Brain microvascular endothelial cell (primary cell): ENCODE measurements at regions not wholly inside any gene's neighbourhood (a gene's known extent, or its start where the extent isn't known, plus 50 kb on each side); places are given as distances from the start of the nearest gene placed in this dataset.

Source experiments
- DNase-seq: peaks from one replicate; pipeline ENCODE4 v3.0.0-alpha.2; 2020
- H3K27ac ChIP-seq: fragments of 250-450 bp; sonication (Bioruptor Pico); 2 replicates; pipeline ENCODE4 v1.5.1; 2020; ENCODE audit warnings: mild to moderate bottlenecking, moderate library complexity
- H3K27me3 ChIP-seq: fragments of 250-450 bp; sonication (Bioruptor Pico); replicated peaks from 2 replicates; pipeline ENCODE4 v1.5.1; 2020; ENCODE audit warnings: mild to moderate bottlenecking
- H3K36me3 ChIP-seq: fragments of 250-450 bp; sonication (Bioruptor Pico); replicated peaks from 2 replicates; pipeline ENCODE4 v1.5.1; 2020; ENCODE audit warnings: mild to moderate bottlenecking
- H3K4me3 ChIP-seq: 2 replicates; pipeline ENCODE4 v1.5.1; 2011; ENCODE audit warnings: low read depth, mild to moderate bottlenecking, control low read depth, low read length, moderate library complexity
- in situ Hi-C: cut with HindIII; loops from 2 replicates; pipeline ENCODE4 v1.10.0; 2017; ENCODE audit warnings: low sequenced_read_pairs, low pct_ligation_motif_present
- TF ChIP-seq, protein P1 (sequence below): IDR thresholded peaks from 2 replicates; pipeline ENCODE4 v1.5.1; 2011; ENCODE audit warnings: low read depth, mild to moderate bottlenecking, moderate library complexity, low read length, control low read depth, inconsistent platforms; ENCODE audit errors: missing control alignments

DNA sequence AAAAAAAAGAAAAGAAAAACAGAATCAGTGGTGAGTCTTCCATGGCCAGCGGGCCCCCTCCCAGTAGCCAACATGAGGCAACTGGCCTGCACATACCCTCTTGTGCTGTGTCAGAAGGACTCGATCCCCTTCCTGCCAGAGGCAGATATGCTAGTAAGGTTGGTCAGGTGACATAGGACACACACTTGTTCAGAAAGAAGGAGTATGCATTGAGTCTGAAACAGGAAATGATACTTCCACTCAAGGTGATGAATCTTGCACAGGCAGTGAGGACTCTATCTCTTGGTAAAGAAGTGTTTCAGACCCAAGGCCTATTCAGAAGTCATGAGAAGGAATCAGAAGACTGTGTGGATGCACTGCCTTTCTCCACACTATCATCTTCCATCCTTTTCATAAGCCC is 269.7 kb upstream of the FAR2 start:
- no peak overlapping the region for H3K4me3 ChIP-seq
- H3K36me3 ChIP-seq, result no peaks in the 10 kb centered on the region
- in situ Hi-C loops, result no loop called here
- TF ChIP-seq, protein P1, sequence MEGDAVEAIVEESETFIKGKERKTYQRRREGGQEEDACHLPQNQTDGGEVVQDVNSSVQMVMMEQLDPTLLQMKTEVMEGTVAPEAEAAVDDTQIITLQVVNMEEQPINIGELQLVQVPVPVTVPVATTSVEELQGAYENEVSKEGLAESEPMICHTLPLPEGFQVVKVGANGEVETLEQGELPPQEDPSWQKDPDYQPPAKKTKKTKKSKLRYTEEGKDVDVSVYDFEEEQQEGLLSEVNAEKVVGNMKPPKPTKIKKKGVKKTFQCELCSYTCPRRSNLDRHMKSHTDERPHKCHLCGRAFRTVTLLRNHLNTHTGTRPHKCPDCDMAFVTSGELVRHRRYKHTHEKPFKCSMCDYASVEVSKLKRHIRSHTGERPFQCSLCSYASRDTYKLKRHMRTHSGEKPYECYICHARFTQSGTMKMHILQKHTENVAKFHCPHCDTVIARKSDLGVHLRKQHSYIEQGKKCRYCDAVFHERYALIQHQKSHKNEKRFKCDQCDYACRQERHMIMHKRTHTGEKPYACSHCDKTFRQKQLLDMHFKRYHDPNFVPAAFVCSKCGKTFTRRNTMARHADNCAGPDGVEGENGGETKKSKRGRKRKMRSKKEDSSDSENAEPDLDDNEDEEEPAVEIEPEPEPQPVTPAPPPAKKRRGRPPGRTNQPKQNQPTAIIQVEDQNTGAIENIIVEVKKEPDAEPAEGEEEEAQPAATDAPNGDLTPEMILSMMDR, result no peak
- no peak for DNase-seq
- no peak overlapping the region for H3K27ac ChIP-seq
- H3K27me3 ChIP-seq, result no peaks in the 10 kb centered on the region

- in situ Hi-C loops, result no loop called here
- Histone ChIP-seq H3K27me3 (no peaks in the 10 kb centered on the region), H3K36me3 (no peaks in the 10 kb centered on the region), H3K4me3 (no peak overlapping the region), H3K27ac (no peak overlapping the region)
- TF ChIP-seq, protein P1, result no peak
- DNase-seq, result peak; percentile 61
Measured at GRCh38 chr12:28882444-28882843, 266.6 kb upstream of the FAR2 start.

DNA sequence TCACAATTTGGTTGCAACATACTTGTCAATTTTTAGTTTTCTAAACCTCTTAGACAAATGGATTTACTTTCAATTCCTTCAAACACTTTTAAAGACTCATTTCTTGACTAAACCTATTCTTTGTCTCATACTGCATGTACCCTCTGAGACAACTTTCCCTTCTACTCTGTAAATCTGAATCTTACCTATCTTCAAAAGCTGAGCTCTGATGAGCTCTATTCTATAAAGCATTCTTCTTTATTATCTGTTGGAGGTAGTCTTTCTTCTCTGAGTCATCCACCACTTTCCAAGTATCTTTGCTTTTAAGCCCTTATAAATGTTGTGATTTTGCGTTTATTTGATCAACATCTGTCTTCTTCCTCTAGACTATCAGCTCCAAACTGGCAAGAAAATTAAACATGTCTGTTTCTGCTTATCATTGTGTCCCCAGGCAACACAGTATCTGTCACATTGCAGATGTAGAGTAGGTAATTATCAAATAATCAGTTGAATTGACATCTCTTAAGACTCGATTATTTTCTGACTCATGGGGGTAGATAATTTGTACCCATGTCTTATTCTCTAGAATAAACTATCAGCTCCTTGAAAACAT is 265.6 kb upstream of the FAR2 start:
- TF ChIP-seq, protein P1, result no peak
- H3K4me3 ChIP-seq, result no peak overlapping the region
- DNase-seq, result no peak
- H3K36me3 ChIP-seq, result no peaks in the 10 kb centered on the region
- no peaks in the 10 kb centered on the region for H3K27me3 ChIP-seq
- H3K27ac ChIP-seq, result no peak overlapping the region
- in situ Hi-C loops, result no loop called here

DNA sequence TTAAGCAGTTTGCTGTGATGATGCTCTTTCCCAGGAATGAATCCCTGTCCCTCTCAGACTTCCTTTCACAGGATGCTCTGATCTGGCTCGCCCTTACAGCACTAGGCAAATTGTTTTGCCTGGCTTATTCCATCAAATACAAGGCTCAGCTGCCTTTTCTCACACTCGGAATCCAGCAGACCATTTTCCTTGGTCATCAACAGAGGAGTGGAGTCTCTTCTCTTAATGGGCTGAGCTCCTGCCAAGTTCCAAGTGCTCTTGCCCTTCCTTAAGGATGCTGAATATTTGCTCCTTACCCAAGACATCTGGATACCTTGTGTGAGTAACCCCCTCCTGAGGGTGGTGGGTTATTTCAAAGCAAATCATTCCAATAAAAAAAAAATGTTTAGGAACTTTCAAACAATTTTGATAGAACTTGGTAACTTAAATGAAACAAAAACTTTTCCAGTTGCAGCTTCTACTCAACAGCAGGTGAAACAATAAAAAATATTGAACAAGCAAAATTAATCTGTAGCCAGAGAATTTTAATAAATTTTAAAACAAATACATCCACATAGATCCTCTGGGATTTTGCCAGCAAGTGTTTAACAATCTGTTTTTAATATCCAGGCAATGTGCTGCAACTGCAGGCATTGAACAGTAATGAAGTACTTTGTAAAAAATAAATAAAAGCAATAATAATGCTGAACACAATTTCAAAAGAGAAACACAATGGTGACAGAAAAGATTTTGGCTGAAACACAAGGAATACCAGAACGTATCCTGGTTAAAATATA is 264.0 kb upstream of the FAR2 start:
- no peaks in the 10 kb centered on the region for H3K27me3 ChIP-seq
- no peak for DNase-seq
- no peak overlapping the region for H3K4me3 ChIP-seq
- TF ChIP-seq, protein P1, result no peak
- in situ Hi-C loops, result no loop called here
- H3K36me3 ChIP-seq, result no peaks in the 10 kb centered on the region
- no peak overlapping the region for H3K27ac ChIP-seq

DNA sequence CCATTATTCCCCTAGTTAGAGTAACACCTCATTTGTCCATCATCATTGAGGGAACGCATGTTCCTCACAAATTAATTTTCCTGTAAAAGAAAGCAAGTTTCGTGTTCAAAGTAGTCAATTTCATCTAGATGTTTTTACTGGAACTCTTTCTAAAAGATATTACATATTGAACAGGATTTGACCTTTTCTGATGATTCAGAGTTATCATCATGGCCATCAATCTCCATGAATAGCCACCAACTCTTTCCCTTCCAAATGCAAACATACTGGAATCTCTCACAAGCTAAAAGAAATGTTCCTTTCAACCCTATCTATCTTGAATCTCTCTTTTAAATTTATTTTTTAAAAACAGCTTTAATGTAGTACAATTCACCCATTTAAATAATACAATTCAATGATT is 263.1 kb upstream of the FAR2 start:
- in situ Hi-C loops, result no loop called here
- H3K36me3 ChIP-seq, result no peaks in the 10 kb centered on the region
- no peak for DNase-seq
- no peaks in the 10 kb centered on the region for H3K27me3 ChIP-seq
- H3K4me3 ChIP-seq, result no peak overlapping the region
- no peak overlapping the region for H3K27ac ChIP-seq
- TF ChIP-seq, protein P1, result no peak
